Activated T-helper 2 cell treated with anti-CD3 and anti-CD28 coated beads, Interferon-gamma antibody, Interleukin-2, Interleukin-4, amounts not matched to agents 10 μg/mL and 5 μg/mL and 100 μg/mL, durations not matched to agents 14 hours and 24 hours and 36 hours (primary cell): ENCODE measurements at regions not wholly inside any gene's neighbourhood (a gene's known extent, or its start where the extent isn't known, plus 50 kb on each side); places are given as distances from the start of the nearest gene placed in this dataset.
"Not testable (repeated sequence)": the region's sequence is repeated elsewhere in the genome, so short reads cannot be mapped to it uniquely, and the experiment has no call there.

Experiments used
- DNase-seq: peaks from one replicate; pipeline ENCODE4 v3.0.0; 2021; ENCODE audit warnings: low spot score
- H3K27ac Mint-ChIP-seq: one replicate; pipeline ENCODE4 v1.8.0; 2021; ENCODE audit warnings: mixed read lengths
- H3K27me3 Mint-ChIP-seq: one replicate; pipeline ENCODE4 v1.8.0; 2021; ENCODE audit warnings: low read depth, mixed read lengths
- H3K36me3 Mint-ChIP-seq: one replicate; pipeline ENCODE4 v1.8.0; 2021; ENCODE audit warnings: low read depth, mixed read lengths
- H3K4me1 Mint-ChIP-seq: one replicate; pipeline ENCODE4 v1.8.0; 2021; ENCODE audit warnings: low read depth, mixed read lengths
- H3K4me3 Mint-ChIP-seq: one replicate; pipeline ENCODE4 v1.8.0; 2021; ENCODE audit warnings: low read depth, mild to moderate bottlenecking, moderate library complexity, mixed read lengths
- H3K9me3 Mint-ChIP-seq: one replicate; pipeline ENCODE4 v1.8.0; 2021; ENCODE audit warnings: mixed read lengths
- intact Hi-C: fragments of 100-400 bp; cut with micrococcal nuclease; formaldehyde crosslinking; loops from one replicate; pipeline ENCODE4 v1.15.1; 2023

GRCh38 chr20:56781108-56781739, 152.1 kb downstream of the TFAP2C start:
- H3K27ac Mint-ChIP-seq, result no peak overlapping the region
- intact Hi-C loops, result no loop called here
- no peak overlapping the region for H3K4me3 Mint-ChIP-seq
- no peaks in the 10 kb centered on the region for H3K27me3 Mint-ChIP-seq
- H3K36me3 Mint-ChIP-seq, result no peaks in the 10 kb centered on the region
- H3K4me1 Mint-ChIP-seq, result peaks cover 3% of the 10 kb centered on the region
- no peak for DNase-seq
- H3K9me3 Mint-ChIP-seq, result no peaks in the 10 kb centered on the region

GRCh38 chr20:56781987-56782560, 153.0 kb downstream of the TFAP2C start:
- H3K9me3 Mint-ChIP-seq, H3K4me3 Mint-ChIP-seq, H3K27me3 Mint-ChIP-seq, H3K4me1 Mint-ChIP-seq, DNase-seq, intact Hi-C loops, H3K27ac Mint-ChIP-seq, H3K36me3 Mint-ChIP-seq: not testable (repeated sequence)

- H3K4me1 Mint-ChIP-seq, H3K27ac Mint-ChIP-seq, H3K27me3 Mint-ChIP-seq, H3K4me3 Mint-ChIP-seq, H3K36me3 Mint-ChIP-seq, intact Hi-C loops, H3K9me3 Mint-ChIP-seq, DNase-seq: not testable (repeated sequence)
Measured at GRCh38 chr20:56782814-56783213, 153.7 kb downstream of the TFAP2C start.

GRCh38 chr20:56783826-56784225, 154.7 kb downstream of the TFAP2C start:
- Mint-ChIP-seq H3K27me3 (no peaks in the 10 kb centered on the region), H3K9me3 (no peaks in the 10 kb centered on the region), H3K4me3 (no peak overlapping the region), H3K4me1 (peaks cover under 1% of the 10 kb centered on the region), H3K27ac (no peak overlapping the region), H3K36me3 (no peaks in the 10 kb centered on the region)
- no peak for DNase-seq
- intact Hi-C loops, result no loop called here

GRCh38 chr20:56786503-56786902, 157.4 kb downstream of the TFAP2C start:
- Mint-ChIP-seq H3K9me3 (no peaks in the 10 kb centered on the region), H3K27ac (no peak overlapping the region), H3K27me3 (no peaks in the 10 kb centered on the region), H3K36me3 (no peaks in the 10 kb centered on the region), H3K4me3 (no peak overlapping the region), H3K4me1 (no peaks in the 10 kb centered on the region)
- intact Hi-C loops, result no loop called here
- no peak for DNase-seq

- Mint-ChIP-seq H3K4me1 (no peaks in the 10 kb centered on the region), H3K27ac (no peak overlapping the region), H3K36me3 (no peaks in the 10 kb centered on the region), H3K9me3 (no peaks in the 10 kb centered on the region), H3K4me3 (no peak overlapping the region), H3K27me3 (no peaks in the 10 kb centered on the region)
- no peak for DNase-seq
- intact Hi-C loops, result no loop called here
Measured at GRCh38 chr20:56788041-56788670, 159.1 kb downstream of the TFAP2C start.

- Mint-ChIP-seq H3K4me1 (no peaks in the 10 kb centered on the region), H3K36me3 (no peaks in the 10 kb centered on the region), H3K27me3 (no peaks in the 10 kb centered on the region), H3K9me3 (no peaks in the 10 kb centered on the region), H3K27ac (no peak overlapping the region), H3K4me3 (no peak overlapping the region)
- intact Hi-C loops, result no loop called here
- no peak for DNase-seq
Measured at GRCh38 chr20:56788671-56789610, 159.8 kb downstream of the TFAP2C start.

- no peaks in the 10 kb centered on the region for H3K4me1 Mint-ChIP-seq
Measured at GRCh38 chr20:56793916-56794315, 164.8 kb downstream of the TFAP2C start.

GRCh38 chr20:56795492-56795891, 166.4 kb downstream of the TFAP2C start:
- Mint-ChIP-seq H3K27me3 (no peaks in the 10 kb centered on the region), H3K4me1 (no peaks in the 10 kb centered on the region), H3K36me3 (no peaks in the 10 kb centered on the region), H3K9me3 (peaks cover 5% of the 10 kb centered on the region), H3K4me3 (no peak overlapping the region), H3K27ac (no peak overlapping the region)
- intact Hi-C loops, result no loop called here
- no peak for DNase-seq

More at GRCh38 chr20:56793916-56794315, 164.8 kb downstream of the TFAP2C start:
- Mint-ChIP-seq H3K4me3 (no peak overlapping the region), H3K36me3 (no peaks in the 10 kb centered on the region), H3K27ac (no peak overlapping the region), H3K9me3 (peaks cover 5% of the 10 kb centered on the region), H3K27me3 (no peaks in the 10 kb centered on the region)
- intact Hi-C loops, result no loop called here
- no peak for DNase-seq

GRCh38 chr20:56796345-56796744, 167.2 kb downstream of the TFAP2C start:
- H3K4me1 Mint-ChIP-seq, result no peaks in the 10 kb centered on the region
- H3K36me3 Mint-ChIP-seq, result no peaks in the 10 kb centered on the region
- H3K4me3 Mint-ChIP-seq, result no peak overlapping the region
- intact Hi-C loops, result no loop called here
- no peaks in the 10 kb centered on the region for H3K27me3 Mint-ChIP-seq
- peaks cover 5% of the 10 kb centered on the region for H3K9me3 Mint-ChIP-seq
- H3K27ac Mint-ChIP-seq, result no peak overlapping the region
- no peak for DNase-seq

- H3K4me3 Mint-ChIP-seq, result no peak overlapping the region
- H3K27me3 Mint-ChIP-seq, result no peaks in the 10 kb centered on the region
- intact Hi-C loops, result no loop called here
- H3K36me3 Mint-ChIP-seq, result no peaks in the 10 kb centered on the region
- no peaks in the 10 kb centered on the region for H3K4me1 Mint-ChIP-seq
- peaks cover 5% of the 10 kb centered on the region for H3K9me3 Mint-ChIP-seq
- no peak for DNase-seq
- H3K27ac Mint-ChIP-seq, result no peak overlapping the region
Measured at GRCh38 chr20:56797023-56797422, 167.9 kb downstream of the TFAP2C start.

GRCh38 chr20:56798634-56799033, 169.5 kb downstream of the TFAP2C start:
- Mint-ChIP-seq H3K36me3 (no peaks in the 10 kb centered on the region), H3K9me3 (peaks cover 5% of the 10 kb centered on the region), H3K27me3 (no peaks in the 10 kb centered on the region), H3K4me1 (no peaks in the 10 kb centered on the region), H3K27ac (no peak overlapping the region), H3K4me3 (no peak overlapping the region)
- no peak for DNase-seq
- intact Hi-C loops, result no loop called here

- Mint-ChIP-seq H3K27ac (no peak overlapping the region), H3K36me3 (no peaks in the 10 kb centered on the region), H3K4me1 (no peaks in the 10 kb centered on the region), H3K27me3 (no peaks in the 10 kb centered on the region), H3K4me3 (no peak overlapping the region), H3K9me3 (peaks cover 5% of the 10 kb centered on the region)
- no peak for DNase-seq
- intact Hi-C loops, result no loop called here
Measured at GRCh38 chr20:56799187-56799586, 170.1 kb downstream of the TFAP2C start.
